MM.1S (cell line): ENCODE measurements at regions not wholly inside any gene's neighbourhood (a gene's known extent, or its start where the extent isn't known, plus 50 kb on each side); places are given as distances from the start of the nearest gene placed in this dataset.

ENCODE experiments used
- EZH2 ChIP-seq: fragments of 300-600 bp; sonication (generic); optimal IDR thresholded peaks from 2 replicates; pipeline ENCODE3; 2017; ENCODE audit warnings: low read depth, mild to moderate bottlenecking, antibody characterized with exemption, low read length, mixed read lengths
- TF ChIP-seq, protein P1 (sequence below): fragments of 300-600 bp; sonication (generic); IDR thresholded peaks from 2 replicates; pipeline ENCODE4 v1.5.1; 2016; ENCODE audit warnings: antibody characterized with exemption, low read length, mixed read lengths

DNA sequence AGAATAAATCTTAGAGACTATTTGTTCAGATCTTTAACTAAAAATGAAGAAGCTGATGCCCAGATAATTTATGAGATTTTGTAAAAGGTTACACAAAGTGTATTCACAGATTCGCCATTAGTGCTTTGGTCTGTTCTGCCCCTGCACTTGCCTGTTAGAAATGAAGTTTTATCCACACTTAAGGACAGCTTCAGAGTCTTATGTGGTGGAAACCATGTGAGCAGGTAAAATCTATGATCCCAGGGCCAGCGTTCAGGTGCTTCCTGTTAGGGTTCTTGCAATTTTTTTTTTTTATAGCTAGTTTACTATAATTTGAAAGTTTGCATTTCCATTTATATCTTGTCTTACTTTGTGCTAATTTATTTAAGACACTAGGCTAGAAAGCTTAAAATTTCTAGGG is 561.6 kb downstream of the PRR16 start:
- TF ChIP-seq, protein P1, sequence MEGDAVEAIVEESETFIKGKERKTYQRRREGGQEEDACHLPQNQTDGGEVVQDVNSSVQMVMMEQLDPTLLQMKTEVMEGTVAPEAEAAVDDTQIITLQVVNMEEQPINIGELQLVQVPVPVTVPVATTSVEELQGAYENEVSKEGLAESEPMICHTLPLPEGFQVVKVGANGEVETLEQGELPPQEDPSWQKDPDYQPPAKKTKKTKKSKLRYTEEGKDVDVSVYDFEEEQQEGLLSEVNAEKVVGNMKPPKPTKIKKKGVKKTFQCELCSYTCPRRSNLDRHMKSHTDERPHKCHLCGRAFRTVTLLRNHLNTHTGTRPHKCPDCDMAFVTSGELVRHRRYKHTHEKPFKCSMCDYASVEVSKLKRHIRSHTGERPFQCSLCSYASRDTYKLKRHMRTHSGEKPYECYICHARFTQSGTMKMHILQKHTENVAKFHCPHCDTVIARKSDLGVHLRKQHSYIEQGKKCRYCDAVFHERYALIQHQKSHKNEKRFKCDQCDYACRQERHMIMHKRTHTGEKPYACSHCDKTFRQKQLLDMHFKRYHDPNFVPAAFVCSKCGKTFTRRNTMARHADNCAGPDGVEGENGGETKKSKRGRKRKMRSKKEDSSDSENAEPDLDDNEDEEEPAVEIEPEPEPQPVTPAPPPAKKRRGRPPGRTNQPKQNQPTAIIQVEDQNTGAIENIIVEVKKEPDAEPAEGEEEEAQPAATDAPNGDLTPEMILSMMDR, result no peak
- no peak for TF ChIP-seq EZH2
